GM12878 (cell line): ENCODE measurements at regions not wholly inside any gene's neighbourhood (a gene's known extent, or its start where the extent isn't known, plus 50 kb on each side); places are given as distances from the start of the nearest gene placed in this dataset.

Source experiments
- ATAC-seq: fragments of 200-7000 bp; cut with Tn5 transposase; 3 replicates; pipeline ENCODE4 v1.9.1; 2020; ENCODE audit warnings: mild to moderate bottlenecking, moderate library complexity
- BruUV-seq: library from RNA; stranded (reverse); fragments of 400-500 nt; replicated peaks from 2 replicates; lab custom pipeline; 2021; lab: Mats Ljungman, UMichigan
- CTCF ChIA-PET: fragments of 300-600 bp; sonication (Branson Sonifier 250); formaldehyde crosslinking; extraction: SDS; loops from one replicate; lab custom pipeline; 2021; ENCODE audit warnings: inconsistent platforms; lab: Yijun Ruan, JAX
- POLR2A ChIA-PET: fragments of 350-600 bp; formaldehyde crosslinking; extraction: SDS; loops from one replicate; lab custom pipeline; 2021; ENCODE audit warnings: inconsistent platforms; lab: Charles Lee
- RAD21 ChIA-PET: fragments of 300-600 bp; sonication (Branson Sonifier 250); formaldehyde crosslinking; loops from one replicate; lab custom pipeline; 2023; ENCODE audit warnings: antibody characterized with exemption; ENCODE audit not compliant: unreplicated experiment; lab: Charles Lee
- SMC1A ChIA-PET: fragments of 300-600 bp; sonication (Branson Sonifier 250); formaldehyde crosslinking; loops from one replicate; lab custom pipeline; 2023; ENCODE audit not compliant: unreplicated experiment, uncharacterized antibody; lab: Charles Lee
- DNase-seq: peaks from one replicate; pipeline ENCODE4 v3.0.0-alpha.2; 2011; ENCODE audit warnings: low read depth, low spot score
- FAIRE-seq: peaks from 3 replicates; lab custom pipeline; 2011; peaks lifted over from hg19 to GRCh38; lab: Jason Lieb, UNC
- H2AFZ ChIP-seq: 2 replicates; pipeline ENCODE4 v1.6.0; 2011; ENCODE audit warnings: low read depth, low read length, control low read depth; ENCODE audit not compliant: control insufficient read depth
- H3K27ac ChIP-seq: 2 replicates; pipeline ENCODE4 v1.5.1; 2011; ENCODE audit warnings: control low read depth; ENCODE audit not compliant: control insufficient read depth, insufficient read depth
- H3K27me3 ChIP-seq, 2 experiments: replicated peaks in 1 of 2; 2 replicates each; pipeline versions ENCODE4 v1.6.0 to v1.6.1; 2011; ENCODE audit warnings: low read length in 1 of 2; ENCODE audit not compliant: control insufficient read depth in 2 of 2, insufficient read depth in 2 of 2
- H3K36me3 ChIP-seq, 2 experiments: 2 replicates each; pipeline ENCODE4 v1.5.1; 2011; ENCODE audit warnings: low read length in 1 of 2; ENCODE audit not compliant: control insufficient read depth in 2 of 2, insufficient read depth in 2 of 2
- H3K4me1 ChIP-seq: 2 replicates; pipeline ENCODE4 v1.6.1; 2011; ENCODE audit warnings: mild to moderate bottlenecking, low read length, moderate library complexity, mixed read lengths; ENCODE audit not compliant: control insufficient read depth, insufficient read depth
- H3K4me2 ChIP-seq: 2 replicates; pipeline ENCODE4 v1.6.0; 2011; ENCODE audit warnings: control low read depth; ENCODE audit not compliant: control insufficient read depth, insufficient read depth
- H3K4me3 ChIP-seq: fragments of 200-600 bp; sonication (generic); 2 replicates; pipeline ENCODE4 v1.5.1; 2016
- H3K79me2 ChIP-seq: 2 replicates; pipeline ENCODE4 v1.6.0; 2011; ENCODE audit warnings: low read length; ENCODE audit not compliant: control insufficient read depth, insufficient read depth
- H3K9ac ChIP-seq: 2 replicates; pipeline ENCODE4 v1.8.0; 2011; ENCODE audit warnings: low read length, control low read depth, mixed read lengths; ENCODE audit not compliant: control insufficient read depth, insufficient read depth
- H3K9me3 ChIP-seq: replicated peaks from 3 replicates; pipeline ENCODE4 v1.5.1; 2011; ENCODE audit warnings: mild to moderate bottlenecking, low read length; ENCODE audit not compliant: control insufficient read depth, insufficient read depth
- H4K20me1 ChIP-seq: 2 replicates; pipeline ENCODE4 v1.6.0; 2011; ENCODE audit not compliant: control insufficient read depth, insufficient read depth
- CBX3 ChIP-seq: fragments of 200-600 bp; sonication (generic); IDR thresholded peaks from 2 replicates; pipeline ENCODE4 v1.6.1; 2016; ENCODE audit warnings: low read depth, borderline replicate concordance
- CEBPB ChIP-seq, 2 experiments: fragments of 150-350 bp in 1 of 2; IDR thresholded peaks; 2 replicates each; pipeline ENCODE4 v1.6.1; 2012 to 2014; ENCODE audit warnings: low read depth in 2 of 2, low read length in 2 of 2, borderline replicate concordance in 1 of 2, inconsistent platforms in 1 of 2
- CHD1 ChIP-seq: IDR thresholded peaks from 2 replicates; pipeline ENCODE4 v1.6.1; 2012; ENCODE audit warnings: low read depth, low read length, improper control_type of control experiment
- CTCF ChIP-seq, 3 experiments: IDR thresholded peaks in 2 of 3; conservative IDR thresholded peaks in 1 of 3; 2 replicates each; pipeline ENCODE4 v1.5.1; 2011; ENCODE audit warnings: low read depth in 3 of 3, low read length in 3 of 3, mild to moderate bottlenecking in 3 of 3, control low read depth in 2 of 3, moderate library complexity in 2 of 3, inconsistent platforms in 1 of 3, mixed read lengths in 1 of 3; ENCODE audit not compliant: control insufficient read depth in 2 of 3, insufficient read depth in 1 of 3; ENCODE audit errors: extremely low read depth in 1 of 3
- DPF2 ChIP-seq: fragments of 450-650 bp; IDR thresholded peaks from 2 replicates; pipeline ENCODE4 v1.6.1; 2017; ENCODE audit warnings: mild to moderate bottlenecking
- HDAC6 ChIP-seq: fragments of 200-600 bp; sonication (generic); IDR thresholded peaks from one replicate; pipeline ENCODE4 v1.8.0; 2017; ENCODE audit warnings: antibody characterized with exemption; ENCODE audit not compliant: unreplicated experiment
- JUND ChIP-seq: IDR thresholded peaks from 2 replicates; pipeline ENCODE4 v1.6.1; 2012; ENCODE audit warnings: low read depth, mild to moderate bottlenecking, low read length, improper control_type of control experiment, moderate library complexity
- NBN ChIP-seq: fragments of 450-650 bp; IDR thresholded peaks from 2 replicates; pipeline ENCODE4 v1.6.1; 2016
- SMAD5 ChIP-seq: IDR thresholded peaks from 2 replicates; pipeline ENCODE4 v1.6.1; 2016; ENCODE audit warnings: antibody characterized with exemption, low read depth
- SUPT20H ChIP-seq: IDR thresholded peaks from 2 replicates; pipeline ENCODE4 v1.6.1; 2011; ENCODE audit warnings: low read depth, mild to moderate bottlenecking, low read length, moderate library complexity, borderline replicate concordance; ENCODE audit not compliant: control insufficient read depth
- TCF12 ChIP-seq: IDR thresholded peaks from 2 replicates; pipeline ENCODE4 v1.6.1; 2011; ENCODE audit warnings: low read depth, mild to moderate bottlenecking, low read length
- TCF3 ChIP-seq: IDR thresholded peaks from 2 replicates; pipeline ENCODE4 v1.6.1; 2012; ENCODE audit warnings: low read depth, mild to moderate bottlenecking, low read length, borderline replicate concordance; ENCODE audit not compliant: insufficient read depth
- ZBED1 ChIP-seq: IDR thresholded peaks from 2 replicates; pipeline ENCODE4 v1.6.1; 2016; ENCODE audit warnings: borderline replicate concordance
- ZNF207 ChIP-seq: fragments of 450-650 bp; IDR thresholded peaks from 2 replicates; pipeline ENCODE4 v1.6.1; 2014; ENCODE audit warnings: antibody characterized with exemption, mild to moderate bottlenecking, borderline replicate concordance
- ZNF217 ChIP-seq: fragments of 450-650 bp; IDR thresholded peaks from 2 replicates; pipeline ENCODE4 v1.6.1; 2017; ENCODE audit warnings: antibody characterized with exemption, mild to moderate bottlenecking
- WGBS: methylation state at CpG from one replicate; pipeline ENCODE4 v1.1.6; 2016; ENCODE audit warnings: low lambda C conversion rate; ENCODE audit not compliant: insufficient replicate concordance, insufficient coverage; ENCODE audit errors: missing lambda C conversion rate; 5-methylcytosine and 5-hydroxymethylcytosine counted together
- in situ Hi-C: fragments of 300-500 bp; cut with MboI; formaldehyde crosslinking; loops from 9 replicates; pipeline ENCODE4 v1.14.3; 2018; ENCODE audit warnings: mixed read lengths
- intact Hi-C: fragments of 100-400 bp; cut with micrococcal nuclease; formaldehyde crosslinking; loops from one replicate; pipeline ENCODE4 v1.14.2; 2022; ENCODE audit not compliant: unreplicated experiment

- Histone ChIP-seq H3K4me3 (no peak overlapping the region), H3K36me3 (no peaks in the 10 kb centered on the region), H3K4me2 (no peak overlapping the region), H3K27ac (no peak overlapping the region), H3K27me3 (no peaks in the 10 kb centered on the region), H4K20me1 (no peaks in the 10 kb centered on the region), H3K4me1 (no peaks in the 10 kb centered on the region), H2AFZ (no peak overlapping the region), H3K9ac (no peak overlapping the region), H3K79me2 (no peaks in the 10 kb centered on the region), H3K9me3 (no peaks in the 10 kb centered on the region)
- no peak for DNase-seq
- SMC1A ChIA-PET: no interaction called here
- no peak for TF ChIP-seq CHD1
- CTCF ChIA-PET: no interaction called here
- POLR2A ChIA-PET: no interaction called here
- ATAC-seq: no peak
- RAD21 ChIA-PET: no interaction called here
- in situ Hi-C loops: no loop called here
- no peak for FAIRE-seq
- intact Hi-C loops: no loop called here
- 0% methylated on average over 1 of the region's 1 CpG for WGBS
- no TSS peak for BruUV-seq
Measured at GRCh38 chr4:30001628-30002027, 718.5 kb upstream of the PCDH7 start.

DNA sequence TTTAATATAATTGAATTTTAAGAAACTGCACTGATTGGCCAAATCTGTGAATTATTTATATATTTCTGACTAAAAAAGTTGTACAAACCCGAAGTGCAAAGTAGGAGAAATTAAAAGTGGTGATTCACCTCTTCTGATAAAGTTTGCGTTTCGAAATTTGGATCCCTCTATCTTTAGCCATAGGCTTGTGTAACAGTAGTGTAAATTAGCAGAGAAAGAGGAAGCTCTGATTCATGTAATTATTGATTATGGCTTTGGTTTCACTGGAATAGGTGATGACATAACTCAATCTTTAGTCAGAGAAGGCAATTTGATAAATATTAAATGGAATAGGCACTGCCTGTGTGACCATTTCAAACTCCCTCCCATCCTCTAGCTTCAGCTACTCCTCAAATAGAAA is 717.8 kb upstream of the PCDH7 start:
- in situ Hi-C loops: no loop called here

More for the DNA sequence above, 717.8 kb upstream of the PCDH7 start:
- Histone ChIP-seq H3K9me3 (no peaks in the 10 kb centered on the region), H3K4me1 (no peaks in the 10 kb centered on the region), H3K4me3 (no peak overlapping the region), H3K79me2 (no peaks in the 10 kb centered on the region), H3K27ac (no peak overlapping the region), H3K4me2 (no peak overlapping the region), H2AFZ (no peak overlapping the region), H3K27me3 (no peaks in the 10 kb centered on the region), H3K36me3 (no peaks in the 10 kb centered on the region), H3K9ac (no peak overlapping the region), H4K20me1 (no peaks in the 10 kb centered on the region)
- ChIA-PET POLR2A (no interaction called here), SMC1A (no interaction called here), RAD21 (no interaction called here), CTCF (no interaction called here)
- DNase-seq (no peak), ATAC-seq (no peak), FAIRE-seq (no peak)
- TF ChIP-seq TCF12 (no peak), ZNF217 (no peak), CTCF (IDR thresholded peaks at IDR 0.05 in 2 of 3, conservative IDR thresholded peaks at IDR 0.05 in 1 of 3; ENCODE audit: control insufficient read depth in 2 of 3, extremely low read depth in 1 of 3, insufficient read depth in 1 of 3, low read depth in 3 of 3, low read length in 3 of 3) (no peak), CEBPB (IDR thresholded peaks at IDR 0.05; ENCODE audit: borderline replicate concordance in 1 of 2, low read depth in 2 of 2, low read length in 2 of 2) (no peak), SUPT20H (no peak), ZBED1 (no peak), CBX3 (no peak), NBN (no peak), SMAD5 (no peak), ZNF207 (no peak), HDAC6 (no peak), TCF3 (no peak), JUND (no peak), DPF2 (no peak)
- intact Hi-C loops: no loop called here
- 9% methylated on average over 3 of the region's 3 CpGs for WGBS
- BruUV-seq: no TSS peak
